KMS-11 (cell line): ENCODE measurements at regions not wholly inside any gene's neighbourhood (a gene's known extent, or its start where the extent isn't known, plus 50 kb on each side); places are given as distances from the start of the nearest gene placed in this dataset.

Experiments used
- H2AFZ ChIP-seq: fragments of 200-600 bp; sonication (generic); 2 replicates; pipeline ENCODE4 v1.6.1; 2016; ENCODE audit warnings: antibody characterized with exemption, mixed run types, low read depth
- H3K27ac ChIP-seq: fragments of 200-600 bp; sonication (generic); 2 replicates; pipeline ENCODE4 v1.6.1; 2016; ENCODE audit warnings: mild to moderate bottlenecking, mixed run types
- H3K27me3 ChIP-seq: fragments of 200-600 bp; sonication (generic); 2 replicates; pipeline ENCODE4 v1.6.1; 2017; ENCODE audit warnings: mild to moderate bottlenecking, low read depth, mixed run types, moderate library complexity; ENCODE audit not compliant: insufficient read depth
- H3K36me3 ChIP-seq: fragments of 200-600 bp; sonication (generic); 2 replicates; pipeline ENCODE4 v1.6.1; 2017; ENCODE audit warnings: mild to moderate bottlenecking, mixed run types; ENCODE audit not compliant: insufficient read depth
- H3K4me1 ChIP-seq: fragments of 200-600 bp; sonication (generic); 2 replicates; pipeline ENCODE4 v1.6.1; 2016; ENCODE audit warnings: mild to moderate bottlenecking, low read depth, mixed run types; ENCODE audit not compliant: poor library complexity, severe bottlenecking
- H3K4me2 ChIP-seq: fragments of 200-600 bp; sonication (generic); 2 replicates; pipeline ENCODE4 v1.7.0; 2016; ENCODE audit warnings: mild to moderate bottlenecking, mixed run types
- H3K4me3 ChIP-seq: fragments of 200-600 bp; sonication (generic); IDR thresholded peaks from 2 replicates; pipeline ENCODE4 v1.6.1; 2017; ENCODE audit warnings: low read depth, low read length, mixed read lengths; ENCODE audit not compliant: insufficient read depth
- H3K79me2 ChIP-seq: fragments of 200-600 bp; sonication (generic); 2 replicates; pipeline ENCODE4 v1.6.1; 2016; ENCODE audit warnings: low read depth, mixed run types; ENCODE audit not compliant: insufficient read depth
- H3K9ac ChIP-seq: fragments of 200-600 bp; sonication (generic); 2 replicates; pipeline ENCODE4 v1.6.1; 2016; ENCODE audit warnings: mild to moderate bottlenecking, mixed run types
- H4K20me1 ChIP-seq: fragments of 200-600 bp; sonication (generic); 2 replicates; pipeline ENCODE4 v1.6.1; 2016; ENCODE audit warnings: mild to moderate bottlenecking, mixed run types; ENCODE audit not compliant: insufficient read depth
- TF ChIP-seq, protein P1 (sequence below): fragments of 200-600 bp; sonication (generic); conservative IDR thresholded peaks from 2 replicates; pipeline ENCODE4 v1.6.1; 2017; ENCODE audit warnings: low read depth, mild to moderate bottlenecking, antibody characterized with exemption, low read length, moderate library complexity, mixed read lengths

DNA sequence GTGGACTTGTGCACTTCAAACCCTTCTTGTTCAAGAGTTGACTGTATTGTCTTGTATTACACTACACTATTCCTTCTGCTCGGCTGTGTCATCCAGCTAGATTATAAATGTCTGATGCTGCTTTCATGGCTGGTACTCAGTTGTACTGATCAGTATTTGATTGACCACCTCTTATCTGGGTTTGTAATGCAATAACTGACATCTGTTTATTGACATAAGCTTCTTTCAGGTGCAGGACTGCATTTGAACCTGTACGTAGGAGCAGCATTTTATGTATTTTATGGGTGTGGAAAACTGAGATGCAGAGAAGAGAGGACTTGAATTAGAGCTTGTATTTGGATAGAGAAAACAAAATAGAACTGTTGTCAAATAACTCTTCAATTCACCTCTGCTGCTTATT lies 309.2 kb downstream of the FGF9 start:
- Histone ChIP-seq H3K4me3 (no peak overlapping the region), H3K4me1 (no peaks in the 10 kb centered on the region), H3K27me3 (no peaks in the 10 kb centered on the region), H3K27ac (no peak overlapping the region), H3K79me2 (no peaks in the 10 kb centered on the region), H2AFZ (no peak overlapping the region), H4K20me1 (no peaks in the 10 kb centered on the region), H3K4me2 (no peak overlapping the region), H3K36me3 (no peaks in the 10 kb centered on the region), H3K9ac (no peak overlapping the region)
- TF ChIP-seq, protein P1, sequence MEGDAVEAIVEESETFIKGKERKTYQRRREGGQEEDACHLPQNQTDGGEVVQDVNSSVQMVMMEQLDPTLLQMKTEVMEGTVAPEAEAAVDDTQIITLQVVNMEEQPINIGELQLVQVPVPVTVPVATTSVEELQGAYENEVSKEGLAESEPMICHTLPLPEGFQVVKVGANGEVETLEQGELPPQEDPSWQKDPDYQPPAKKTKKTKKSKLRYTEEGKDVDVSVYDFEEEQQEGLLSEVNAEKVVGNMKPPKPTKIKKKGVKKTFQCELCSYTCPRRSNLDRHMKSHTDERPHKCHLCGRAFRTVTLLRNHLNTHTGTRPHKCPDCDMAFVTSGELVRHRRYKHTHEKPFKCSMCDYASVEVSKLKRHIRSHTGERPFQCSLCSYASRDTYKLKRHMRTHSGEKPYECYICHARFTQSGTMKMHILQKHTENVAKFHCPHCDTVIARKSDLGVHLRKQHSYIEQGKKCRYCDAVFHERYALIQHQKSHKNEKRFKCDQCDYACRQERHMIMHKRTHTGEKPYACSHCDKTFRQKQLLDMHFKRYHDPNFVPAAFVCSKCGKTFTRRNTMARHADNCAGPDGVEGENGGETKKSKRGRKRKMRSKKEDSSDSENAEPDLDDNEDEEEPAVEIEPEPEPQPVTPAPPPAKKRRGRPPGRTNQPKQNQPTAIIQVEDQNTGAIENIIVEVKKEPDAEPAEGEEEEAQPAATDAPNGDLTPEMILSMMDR = no peak

DNA sequence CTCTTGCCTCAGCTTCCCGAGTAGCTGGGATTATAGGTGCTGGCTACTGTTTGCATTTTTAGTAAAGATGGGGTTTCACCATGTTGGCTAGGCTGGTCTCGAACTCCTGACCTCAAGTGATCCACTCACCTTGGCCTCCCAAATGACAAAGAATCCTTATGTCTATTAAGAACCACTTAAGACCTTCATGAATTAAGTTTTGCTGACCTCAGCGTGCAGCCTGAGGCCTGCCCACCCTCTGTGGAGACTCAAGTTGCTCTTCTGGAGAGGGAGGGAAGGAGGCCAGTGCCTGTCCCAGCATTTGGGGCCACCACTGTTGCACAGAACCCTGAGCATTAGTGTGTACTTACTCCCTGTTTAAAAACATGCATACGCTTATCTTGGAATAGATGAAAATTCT lies 313.3 kb downstream of the FGF9 start:
- Histone ChIP-seq H3K27me3 (no peaks in the 10 kb centered on the region), H3K4me3 (no peak overlapping the region), H3K36me3 (no peaks in the 10 kb centered on the region), H3K9ac (no peak overlapping the region), H4K20me1 (no peaks in the 10 kb centered on the region), H3K4me1 (no peaks in the 10 kb centered on the region), H3K27ac (no peak overlapping the region), H2AFZ (no peak overlapping the region), H3K79me2 (no peaks in the 10 kb centered on the region), H3K4me2 (no peak overlapping the region)
- TF ChIP-seq, protein P1 = no peak

DNA sequence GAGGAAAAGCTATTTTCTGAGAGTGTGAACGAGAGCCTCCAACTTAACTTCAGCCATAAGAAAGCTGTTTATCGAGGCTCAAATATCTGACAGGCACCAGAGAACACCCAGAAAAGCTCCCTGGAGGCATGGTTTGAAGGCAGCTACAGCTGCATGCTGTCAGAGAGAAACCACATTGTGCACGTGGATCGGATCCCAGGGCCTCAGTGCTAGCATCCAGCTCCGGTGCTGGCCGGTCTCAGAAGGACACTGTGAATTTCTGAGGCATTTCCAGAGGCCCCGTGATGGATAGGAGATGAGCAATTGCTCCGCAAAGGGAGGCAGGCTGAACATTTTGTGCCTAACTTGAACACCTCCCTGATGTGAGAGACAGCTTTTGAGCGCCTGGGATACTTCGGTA lies 315.7 kb downstream of the FGF9 start:
- Histone ChIP-seq H4K20me1 (no peaks in the 10 kb centered on the region), H3K36me3 (no peaks in the 10 kb centered on the region), H3K4me2 (no peak overlapping the region), H3K27ac (no peak overlapping the region), H3K4me1 (no peaks in the 10 kb centered on the region), H2AFZ (no peak overlapping the region), H3K27me3 (no peaks in the 10 kb centered on the region), H3K79me2 (no peaks in the 10 kb centered on the region), H3K4me3 (no peak overlapping the region), H3K9ac (no peak overlapping the region)
- TF ChIP-seq, protein P1 = no peak

DNA sequence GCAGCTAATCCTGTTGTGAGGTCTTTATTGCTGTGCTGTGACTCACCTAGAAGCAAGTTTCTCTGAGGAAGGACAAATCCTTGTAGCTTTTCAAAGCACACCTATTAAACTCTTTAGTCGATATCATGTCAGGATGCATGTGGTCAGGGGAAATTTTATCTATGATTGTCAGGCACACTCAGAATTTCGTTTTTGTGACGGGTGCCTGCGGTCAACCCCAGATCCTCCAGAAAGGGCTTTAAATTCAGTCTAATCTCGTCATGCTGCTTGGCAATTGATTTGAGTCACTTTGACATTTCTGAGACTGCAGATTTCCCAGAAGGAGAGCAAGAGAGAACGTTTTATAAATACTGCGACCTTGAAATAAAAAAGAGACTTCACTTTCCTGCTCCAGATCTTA lies 316.9 kb downstream of the FGF9 start:
- H2AFZ ChIP-seq = no peak overlapping the region
- H3K4me3 ChIP-seq = no peak overlapping the region
- H3K4me1 ChIP-seq = no peaks in the 10 kb centered on the region
- no peak overlapping the region for H3K27ac ChIP-seq
- H3K27me3 ChIP-seq = no peaks in the 10 kb centered on the region
- no peaks in the 10 kb centered on the region for H3K36me3 ChIP-seq
- TF ChIP-seq, protein P1 = no peak
- H3K9ac ChIP-seq = no peak overlapping the region
- H4K20me1 ChIP-seq = no peaks in the 10 kb centered on the region
- no peaks in the 10 kb centered on the region for H3K79me2 ChIP-seq
- no peak overlapping the region for H3K4me2 ChIP-seq

DNA sequence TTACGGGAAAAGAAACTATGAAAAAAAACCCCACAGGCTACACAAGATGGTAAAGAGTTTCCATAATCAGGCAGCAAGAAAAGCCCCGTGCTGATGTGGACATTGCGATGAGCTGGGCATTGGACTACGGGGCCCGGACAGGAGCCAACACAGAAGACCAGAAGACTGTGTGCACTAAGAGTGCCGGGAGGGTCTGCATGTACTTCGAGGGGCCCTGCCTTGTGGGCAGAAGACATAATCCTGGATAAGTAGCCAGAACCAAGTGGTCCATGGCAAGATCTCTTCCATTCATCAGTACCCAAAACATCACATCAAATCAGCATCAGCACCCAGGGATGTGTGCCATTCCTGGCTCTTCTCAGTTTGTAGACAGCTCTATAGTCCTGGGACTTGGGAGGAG lies 317.8 kb downstream of the FGF9 start:
- Histone ChIP-seq H3K4me2 (no peak overlapping the region), H4K20me1 (no peaks in the 10 kb centered on the region), H3K4me1 (no peaks in the 10 kb centered on the region), H3K4me3 (no peak overlapping the region), H3K27ac (no peak overlapping the region), H3K36me3 (no peaks in the 10 kb centered on the region), H3K79me2 (no peaks in the 10 kb centered on the region), H2AFZ (no peak overlapping the region), H3K9ac (no peak overlapping the region), H3K27me3 (no peaks in the 10 kb centered on the region)
- TF ChIP-seq, protein P1 = no peak
